Loucy (cell line): ENCODE measurements at regions not wholly inside any gene's neighbourhood (a gene's known extent, or its start where the extent isn't known, plus 50 kb on each side); places are given as distances from the start of the nearest gene placed in this dataset.
"Not testable (repeated sequence)": the region's sequence is repeated elsewhere in the genome, so short reads cannot be mapped to it uniquely, and the experiment has no call there.

Experiments used
- H2AFZ ChIP-seq: fragments of 200-600 bp; sonication (generic); 2 replicates; pipeline ENCODE4 v1.6.0; 2016; ENCODE audit warnings: antibody characterized with exemption, mild to moderate bottlenecking, low read length, moderate library complexity
- H3F3A ChIP-seq: fragments of 200-600 bp; 2 replicates; pipeline ENCODE4 v1.6.0; 2016; ENCODE audit warnings: antibody characterized with exemption, low read depth, mild to moderate bottlenecking
- H3K27me3 ChIP-seq: fragments of 200-600 bp; sonication (generic); 2 replicates; pipeline ENCODE4 v1.6.1; 2014; ENCODE audit warnings: low read length, mild to moderate bottlenecking; ENCODE audit not compliant: insufficient read depth, poor library complexity, severe bottlenecking
- H3K36me3 ChIP-seq: fragments of 200-600 bp; sonication (generic); 2 replicates; pipeline ENCODE4 v1.6.1; 2016; ENCODE audit warnings: low read length; ENCODE audit not compliant: insufficient read depth
- H3K4me1 ChIP-seq: fragments of 200-600 bp; sonication (generic); 2 replicates; pipeline ENCODE4 v1.5.1; 2014; ENCODE audit warnings: low read length, mild to moderate bottlenecking; ENCODE audit not compliant: insufficient read depth, poor library complexity, severe bottlenecking
- H3K4me2 ChIP-seq: fragments of 200-600 bp; sonication (generic); 2 replicates; pipeline ENCODE4 v1.6.0; 2014; ENCODE audit warnings: antibody characterized with exemption, low read length, low read depth, mild to moderate bottlenecking; ENCODE audit not compliant: poor library complexity, severe bottlenecking
- H3K4me3 ChIP-seq: fragments of 200-600 bp; sonication (generic); 2 replicates; pipeline ENCODE4 v1.5.1; 2014; ENCODE audit warnings: low read length, mild to moderate bottlenecking, mixed read lengths; ENCODE audit not compliant: poor library complexity, severe bottlenecking
- H3K79me2 ChIP-seq: fragments of 200-600 bp; sonication (generic); 2 replicates; pipeline ENCODE4 v1.6.1; 2014; ENCODE audit warnings: low read length; ENCODE audit not compliant: insufficient read depth
- H3K9ac ChIP-seq: fragments of 200-600 bp; sonication (generic); 2 replicates; pipeline ENCODE4 v1.6.0; 2014; ENCODE audit warnings: mild to moderate bottlenecking, low read depth, low read length, moderate library complexity; ENCODE audit not compliant: poor library complexity, severe bottlenecking
- H3K9me2 ChIP-seq: fragments of 200-600 bp; sonication (generic); replicated peaks from 2 replicates; pipeline ENCODE4 v1.6.1; 2016; ENCODE audit warnings: low read depth, low read length, mixed read lengths
- H3K9me3 ChIP-seq: fragments of 200-600 bp; sonication (generic); 2 replicates; pipeline ENCODE4 v1.6.1; 2014; ENCODE audit warnings: mild to moderate bottlenecking, antibody characterized with exemption, low read length, low read depth; ENCODE audit not compliant: insufficient read depth
- H4K20me1 ChIP-seq: fragments of 200-600 bp; sonication (generic); 2 replicates; pipeline ENCODE4 v1.6.0; 2014; ENCODE audit warnings: antibody characterized with exemption, low read length, mild to moderate bottlenecking; ENCODE audit not compliant: insufficient read depth, poor library complexity, severe bottlenecking

GRCh38 chr1:120665250-120665577 lies 58.5 kb upstream of the NBPF26 start:
- not testable (repeated sequence) for H3K79me2 ChIP-seq, H3K36me3 ChIP-seq, H2AFZ ChIP-seq, H3K27me3 ChIP-seq, H3K4me2 ChIP-seq, H4K20me1 ChIP-seq, H3K4me3 ChIP-seq, H3K9me3 ChIP-seq, H3K9me2 ChIP-seq, H3F3A ChIP-seq, H3K4me1 ChIP-seq, H3K9ac ChIP-seq

GRCh38 chr1:120668187-120668586 lies 55.6 kb upstream of the NBPF26 start:
- H3K79me2 ChIP-seq, H3K27me3 ChIP-seq, H3F3A ChIP-seq, H3K4me3 ChIP-seq, H3K36me3 ChIP-seq, H3K9me3 ChIP-seq, H4K20me1 ChIP-seq, H3K4me1 ChIP-seq, H3K9me2 ChIP-seq, H3K9ac ChIP-seq, H2AFZ ChIP-seq, H3K4me2 ChIP-seq: not testable (repeated sequence)
